Stimulated activated CD8-positive, alpha-beta memory T cell treated with anti-CD3 and anti-CD28 coated beads, Interleukin-12 subunit alpha, Interleukin-12 subunit beta, amount 100 ng/mL, for 4 hours (primary cell): ENCODE measurements at regions not wholly inside any gene's neighbourhood (a gene's known extent, or its start where the extent isn't known, plus 50 kb on each side); places are given as distances from the start of the nearest gene placed in this dataset.

Experiments
- DNase-seq: peaks from one replicate; pipeline ENCODE4 v3.0.0-alpha.2; 2020; ENCODE audit warnings: low read depth

- DNase-seq, result no peak
These were observed 70.7 kb downstream of the RBFOX3 start for GRCh38 chr17:79539944-79540705.

GRCh38 chr17:79538291-79538690 lies 72.6 kb downstream of the RBFOX3 start:
- no peak for DNase-seq

GRCh38 chr17:79537686-79538085 lies 73.2 kb downstream of the RBFOX3 start:
- no peak for DNase-seq

DNA sequence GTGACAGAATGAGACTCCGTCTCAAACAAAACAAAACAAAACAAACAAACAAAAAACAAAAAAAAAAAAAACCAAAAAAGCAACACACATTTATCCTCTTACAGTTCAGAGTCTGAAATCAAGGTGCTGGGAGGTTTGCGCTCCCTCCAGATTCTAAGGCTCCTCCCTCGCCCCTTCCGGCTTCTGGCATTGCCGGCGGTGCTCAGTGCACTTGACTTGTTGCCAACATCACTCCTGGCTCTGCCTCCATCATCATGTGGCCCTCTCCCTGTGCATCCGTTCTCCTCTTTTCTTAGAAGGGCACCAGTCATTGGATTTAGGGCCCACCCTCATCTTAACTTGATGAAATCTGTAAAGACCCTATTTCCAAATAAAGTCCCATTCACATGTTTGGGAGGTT lies 73.8 kb downstream of the RBFOX3 start:
- no peak for DNase-seq

DNA sequence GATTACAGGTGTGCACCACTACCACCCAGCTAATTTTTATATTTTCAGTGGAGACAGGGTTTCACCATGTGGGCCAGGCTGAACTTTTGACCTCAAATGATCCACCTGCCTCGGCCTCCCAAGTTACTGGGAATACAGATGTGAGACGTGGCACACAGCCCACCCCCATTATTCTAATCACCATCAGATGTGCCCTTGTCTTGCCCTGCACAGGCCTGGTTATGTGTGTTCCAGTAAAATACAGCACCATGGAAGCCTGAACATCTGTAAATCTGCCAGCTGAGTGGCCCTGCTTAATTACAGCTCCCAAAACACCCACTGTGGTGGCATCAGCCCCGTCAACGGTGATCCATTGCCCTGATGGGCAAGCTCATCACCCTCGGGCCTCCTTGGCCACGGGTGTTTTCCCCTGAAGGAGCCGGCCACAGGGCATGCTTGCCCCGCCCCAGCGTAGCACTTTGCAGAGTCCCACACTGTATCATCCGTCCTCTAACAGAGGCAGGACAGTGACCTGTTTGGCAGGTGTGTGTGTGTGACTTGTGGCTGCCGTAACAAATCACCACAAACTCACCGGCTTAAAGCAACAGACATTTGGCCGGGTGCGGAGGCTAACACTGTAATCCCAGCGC lies 74.5 kb downstream of the RBFOX3 start:
- DNase-seq, result no peak

GRCh38 chr17:79535728-79536025 lies 75.2 kb downstream of the RBFOX3 start:
- no peak for DNase-seq

DNA sequence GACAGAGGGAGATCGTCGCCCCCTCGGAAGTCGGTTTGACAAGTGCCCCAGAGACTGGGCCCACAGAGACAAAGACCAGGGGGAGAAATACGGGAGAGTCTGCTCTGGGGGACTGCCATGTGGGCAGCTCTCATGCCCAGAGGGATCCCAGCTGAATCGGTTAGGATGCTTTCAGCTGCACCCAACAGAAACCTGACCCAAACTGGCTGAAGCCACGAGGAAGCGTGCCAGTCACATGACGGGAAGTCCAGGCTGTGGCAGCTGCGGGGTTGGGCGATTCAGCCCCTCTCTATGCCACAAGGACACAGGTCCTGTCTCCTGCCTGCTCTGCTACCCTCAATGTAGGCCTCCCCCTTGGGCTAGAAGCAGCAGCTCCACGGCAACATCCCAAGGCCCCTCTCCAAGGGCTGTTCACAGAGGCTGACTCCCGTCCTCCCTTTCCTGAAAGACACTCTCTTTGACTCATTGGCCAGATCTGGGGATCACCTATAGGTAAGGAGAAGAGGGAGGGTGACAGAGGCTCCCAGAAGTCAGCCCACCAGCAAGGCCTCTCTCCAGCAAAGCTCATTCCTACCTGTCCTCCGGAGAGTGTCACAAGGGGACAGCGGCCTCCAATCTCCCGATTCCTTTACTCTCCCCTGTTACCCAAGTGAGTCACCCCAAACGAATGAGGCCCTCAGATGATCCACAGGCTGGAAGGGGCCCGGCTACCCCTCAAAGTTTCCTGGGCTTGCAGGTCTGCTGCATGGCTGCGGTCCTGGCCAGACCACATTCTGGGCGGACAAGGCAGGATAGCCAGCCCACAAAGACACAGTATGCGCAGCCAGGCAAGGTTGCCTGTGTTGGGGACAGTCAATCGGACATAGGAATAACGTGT lies 75.8 kb downstream of the RBFOX3 start:
- DNase-seq, result no peak

- DNase-seq, result no peak
These were observed 76.7 kb downstream of the RBFOX3 start for GRCh38 chr17:79534111-79534510.

DNA sequence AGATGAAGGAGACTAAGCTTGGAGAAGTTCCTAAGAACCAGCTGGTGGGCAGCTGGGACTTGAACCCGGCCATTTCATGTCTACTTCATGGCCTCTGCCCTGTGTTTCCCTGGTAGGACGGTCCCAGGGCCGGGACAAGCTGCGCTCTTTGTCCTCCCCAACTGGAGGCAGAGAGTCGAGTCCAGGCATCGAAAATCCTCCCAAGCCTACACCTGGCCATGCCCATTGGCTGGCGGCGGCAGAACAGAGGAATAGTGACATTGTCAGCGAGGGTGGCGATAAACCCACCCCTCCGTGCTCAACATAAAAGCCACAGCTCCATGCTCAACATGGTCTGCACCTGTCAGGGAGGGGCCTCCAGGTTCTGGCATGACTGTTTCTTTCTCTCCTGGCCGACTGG lies 77.7 kb downstream of the RBFOX3 start:
- no peak for DNase-seq

DNA sequence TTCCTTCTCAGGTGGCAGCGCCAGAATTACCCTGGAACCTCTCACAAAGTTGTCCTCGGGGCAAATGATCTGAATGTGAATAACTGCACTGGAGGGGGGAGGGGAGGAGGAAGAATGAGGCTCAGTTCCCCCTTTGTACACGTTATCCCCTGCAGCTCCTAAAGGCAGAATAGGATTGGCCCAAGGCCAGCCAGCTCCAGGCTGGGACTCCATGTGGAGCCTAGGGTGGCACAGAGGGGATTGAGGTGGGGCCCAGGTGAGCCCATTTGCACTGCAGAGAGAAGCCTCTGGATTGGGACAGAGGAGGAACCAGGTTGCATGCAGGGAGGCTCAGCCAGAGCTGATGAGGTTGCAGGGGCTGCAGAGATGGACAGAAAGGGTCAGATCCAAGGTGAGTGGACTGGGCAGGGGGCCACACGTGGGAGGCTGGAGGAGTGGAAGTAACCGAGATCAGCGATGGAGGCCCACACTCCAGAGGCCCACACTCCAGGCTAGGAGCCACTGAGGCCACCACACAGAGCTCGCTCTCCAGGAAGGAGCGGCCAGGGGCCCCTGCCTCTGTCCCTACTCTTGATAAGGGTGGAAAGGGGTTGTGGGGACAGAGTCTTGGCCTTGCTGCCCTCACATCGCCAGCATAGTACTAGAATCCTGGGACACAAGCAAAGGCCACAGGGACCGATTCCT lies 78.6 kb downstream of the RBFOX3 start:
- DNase-seq, result no peak

DNA sequence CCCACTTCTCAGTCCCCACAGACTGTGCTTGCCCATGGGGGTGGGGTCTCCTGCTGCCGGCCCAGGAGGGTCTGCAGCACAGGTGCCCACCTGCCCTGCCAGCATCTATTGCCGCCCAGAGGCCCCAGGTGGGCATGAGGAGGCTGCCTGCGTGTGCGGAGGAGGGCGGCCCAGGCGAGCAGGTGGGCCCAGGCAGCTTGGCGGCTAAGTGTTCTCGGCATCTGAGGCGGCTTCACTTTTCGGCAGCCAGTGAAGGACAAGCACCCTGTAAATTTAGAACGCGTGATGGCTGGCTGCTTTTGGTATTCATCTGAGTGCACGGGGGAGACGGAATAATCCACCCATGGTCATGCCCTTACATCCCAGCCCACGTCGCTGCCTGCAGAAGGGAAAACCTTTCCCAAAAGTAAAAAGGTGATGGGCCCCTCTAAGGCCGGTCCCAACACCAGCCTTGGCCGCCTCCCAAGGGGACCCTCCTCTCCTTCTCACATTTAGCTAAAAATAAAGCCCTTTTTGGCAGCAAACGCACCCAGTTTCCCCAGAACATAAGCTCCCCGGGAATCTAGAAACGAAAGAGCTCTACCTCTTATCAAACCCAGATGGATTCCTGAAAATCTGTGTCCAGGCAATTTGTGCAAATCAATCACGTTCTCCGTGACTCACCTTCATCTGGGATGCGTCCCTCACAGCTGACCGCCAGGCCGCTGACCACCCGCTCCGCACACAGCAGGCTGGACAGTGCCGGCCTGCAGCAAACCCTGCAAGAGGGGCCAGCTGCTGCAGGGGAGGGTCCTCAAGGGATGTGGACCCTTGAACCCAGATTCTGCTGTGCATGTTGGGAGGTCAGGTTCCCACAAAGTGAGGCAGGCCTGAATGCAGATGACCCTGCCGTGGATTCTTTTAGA lies 79.4 kb downstream of the RBFOX3 start:
- DNase-seq, result no peak

- no peak for DNase-seq
These were observed 80.3 kb downstream of the RBFOX3 start for GRCh38 chr17:79530361-79531105.

DNA sequence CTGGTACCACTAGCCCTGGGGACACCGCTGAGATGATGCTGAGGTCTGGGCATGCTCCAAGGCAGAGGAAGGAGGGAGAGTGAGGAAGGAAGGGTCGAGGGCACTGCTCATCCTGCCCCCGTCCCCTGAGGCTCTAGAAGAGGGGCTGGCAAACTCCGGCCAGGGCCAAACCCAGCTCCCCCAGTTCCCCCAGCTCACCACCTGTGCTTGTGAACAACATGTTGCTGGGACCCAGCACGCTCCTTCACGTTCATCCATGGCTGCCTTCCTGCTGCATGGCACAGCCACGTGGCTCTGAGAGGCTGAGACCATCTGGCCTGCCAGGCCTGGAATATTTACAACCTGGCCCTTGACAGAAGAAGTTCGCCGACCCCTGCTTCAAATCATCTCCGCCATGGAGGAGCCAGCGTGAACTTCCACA lies 81.2 kb downstream of the RBFOX3 start:
- no peak for DNase-seq

DNA sequence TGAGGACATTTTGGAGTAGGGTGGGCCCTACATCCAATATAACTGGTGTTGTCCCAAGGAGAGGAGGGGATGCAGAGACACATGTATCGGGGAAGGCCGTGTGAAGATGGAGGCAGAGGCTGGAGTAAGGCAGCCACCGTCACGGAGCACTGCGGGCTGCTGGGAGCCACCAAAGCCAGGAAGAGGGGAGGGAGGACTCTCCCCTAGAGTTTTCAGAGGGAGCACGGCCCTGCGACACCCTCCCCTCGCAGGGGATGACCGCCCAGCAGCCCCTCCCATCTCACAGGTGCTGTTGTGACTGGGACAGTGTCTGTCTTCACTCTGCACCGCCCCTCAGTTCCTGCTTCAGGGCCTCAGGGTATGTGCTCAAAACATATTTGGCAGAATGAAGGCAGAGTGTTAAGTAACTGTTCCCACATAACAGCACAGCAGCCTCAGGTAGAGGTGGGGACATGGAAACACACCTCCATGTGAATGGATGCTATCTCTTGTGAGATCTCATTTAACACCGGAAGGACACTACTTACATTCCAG lies 82.2 kb downstream of the RBFOX3 start:
- DNase-seq, result no peak

DNA sequence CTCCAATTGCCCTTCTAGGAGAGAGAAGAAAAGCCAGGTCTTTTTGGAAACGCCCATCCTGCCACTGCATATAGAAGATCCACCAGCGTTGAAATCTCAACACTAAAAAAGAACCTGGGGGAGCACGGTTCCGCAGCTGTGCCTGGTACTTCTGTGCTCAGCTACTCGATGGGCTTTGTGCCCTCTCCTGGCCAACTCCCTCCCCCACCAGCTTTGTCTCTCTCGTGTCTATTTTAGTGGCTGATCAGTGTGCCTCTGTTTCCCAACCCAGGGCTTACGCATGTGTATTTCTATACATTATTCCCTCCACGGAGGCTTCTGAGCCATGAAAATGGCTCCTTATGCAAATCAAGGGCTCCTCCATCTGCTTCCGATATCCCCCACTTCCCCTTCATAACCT lies 83.5 kb downstream of the RBFOX3 start:
- DNase-seq, result no peak

DNA sequence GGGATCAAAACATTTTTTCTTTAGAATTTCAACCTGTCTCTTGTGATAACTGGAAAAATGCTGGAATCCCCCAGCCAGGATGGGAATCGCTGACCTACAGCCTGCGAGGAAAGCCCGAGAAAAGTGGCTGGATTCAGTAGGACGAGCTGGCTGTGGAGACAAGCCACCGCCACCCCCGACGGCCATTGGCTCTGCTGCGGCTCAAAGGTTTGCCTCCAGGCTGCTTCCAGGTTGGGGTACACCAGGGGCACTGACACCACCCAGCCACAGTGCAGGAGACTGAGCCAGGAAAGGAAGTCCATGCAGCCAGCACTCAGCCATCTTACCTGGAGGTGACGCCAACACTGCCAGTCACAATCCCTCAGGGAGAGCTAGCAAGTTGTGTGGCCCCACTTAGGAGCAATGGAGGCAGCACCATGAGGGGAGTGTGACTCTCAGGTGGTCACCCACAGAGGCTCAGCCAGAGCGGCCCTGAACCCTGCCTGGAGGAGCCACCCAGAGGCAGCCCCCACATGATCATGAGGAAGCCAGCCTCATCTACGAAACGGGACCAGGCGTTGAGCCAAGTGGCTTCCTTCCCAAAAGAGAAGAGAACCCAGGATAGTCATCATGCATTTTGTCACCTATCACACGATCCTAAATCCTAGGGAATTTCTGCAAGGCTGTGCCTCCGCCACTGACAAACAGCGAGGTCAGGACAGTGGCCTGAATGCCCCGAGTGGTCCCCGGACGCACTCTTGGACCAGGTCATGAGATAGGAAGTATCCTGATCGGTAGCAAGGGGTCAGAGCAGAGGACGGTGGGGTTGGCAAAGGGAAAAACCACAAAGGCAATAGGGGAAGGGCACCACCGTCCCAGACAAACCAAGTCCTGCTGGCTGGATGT lies 84.8 kb downstream of the RBFOX3 start:
- DNase-seq, result no peak

GRCh38 chr17:79524213-79525187 lies 86.4 kb downstream of the RBFOX3 start:
- no peak for DNase-seq

- DNase-seq, result no peak
These were observed 88.4 kb downstream of the RBFOX3 start for GRCh38 chr17:79522414-79522813.
